ENCODE measurements at regions not wholly inside any gene's neighbourhood (a gene's known extent, or its start where the extent isn't known, plus 50 kb on each side); places are given as distances from the start of the nearest gene placed in this dataset.

DNA sequence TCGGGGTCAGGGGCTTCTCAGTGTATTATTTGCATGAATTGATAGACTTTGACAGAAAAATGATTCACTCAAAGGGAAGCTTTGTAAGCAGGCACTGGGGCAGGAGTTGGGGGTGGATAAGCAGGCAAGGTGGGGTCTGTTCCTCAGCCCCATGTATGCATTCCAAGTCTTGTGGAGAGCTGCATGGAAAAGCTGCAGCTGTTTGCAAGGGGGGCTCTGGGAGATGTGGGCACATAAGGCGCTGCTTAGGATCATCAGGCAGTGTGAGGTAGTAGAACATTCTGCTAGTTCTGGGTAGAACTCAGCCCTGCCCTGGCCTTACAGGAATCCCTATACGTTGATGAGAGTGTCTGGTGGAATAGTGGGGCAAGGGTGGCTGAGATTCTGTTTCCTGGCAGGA, 154.2 kb upstream of the LRIG1 start:
- FAIRE-seq (no peak), DNase-seq (no peak)
- H3K9me3 ChIP-seq (ENCODE audit: control insufficient read depth in 2 of 3, insufficient read depth in 1 of 3, low read length in 3 of 3), result no peaks in the 10 kb centered on the region
- no peaks in the 10 kb centered on the region for H3K4me1 ChIP-seq (ENCODE audit: control insufficient read depth in 2 of 3, insufficient read depth in 2 of 3, low read depth in 1 of 3, low read length in 3 of 3)
- no peak overlapping the region for H3K9ac ChIP-seq (ENCODE audit: low read length in 3 of 3)
- no peak overlapping the region for H3K4me3 ChIP-seq (ENCODE audit: low read length in 3 of 3)
- no peak overlapping the region for H3K27ac ChIP-seq (ENCODE audit: low read depth in 2 of 2, low read length in 2 of 2)
- H3K27me3 ChIP-seq (ENCODE audit: control insufficient read depth, insufficient read depth, low read length), result no peaks in the 10 kb centered on the region
- intact Hi-C loops (cut with DNase I), result no loop called here
- H3K36me3 ChIP-seq (ENCODE audit: control insufficient read depth in 2 of 3, insufficient read depth in 3 of 3, low read length in 3 of 3), result no peaks in the 10 kb centered on the region
- TF ChIP-seq, protein P1, sequence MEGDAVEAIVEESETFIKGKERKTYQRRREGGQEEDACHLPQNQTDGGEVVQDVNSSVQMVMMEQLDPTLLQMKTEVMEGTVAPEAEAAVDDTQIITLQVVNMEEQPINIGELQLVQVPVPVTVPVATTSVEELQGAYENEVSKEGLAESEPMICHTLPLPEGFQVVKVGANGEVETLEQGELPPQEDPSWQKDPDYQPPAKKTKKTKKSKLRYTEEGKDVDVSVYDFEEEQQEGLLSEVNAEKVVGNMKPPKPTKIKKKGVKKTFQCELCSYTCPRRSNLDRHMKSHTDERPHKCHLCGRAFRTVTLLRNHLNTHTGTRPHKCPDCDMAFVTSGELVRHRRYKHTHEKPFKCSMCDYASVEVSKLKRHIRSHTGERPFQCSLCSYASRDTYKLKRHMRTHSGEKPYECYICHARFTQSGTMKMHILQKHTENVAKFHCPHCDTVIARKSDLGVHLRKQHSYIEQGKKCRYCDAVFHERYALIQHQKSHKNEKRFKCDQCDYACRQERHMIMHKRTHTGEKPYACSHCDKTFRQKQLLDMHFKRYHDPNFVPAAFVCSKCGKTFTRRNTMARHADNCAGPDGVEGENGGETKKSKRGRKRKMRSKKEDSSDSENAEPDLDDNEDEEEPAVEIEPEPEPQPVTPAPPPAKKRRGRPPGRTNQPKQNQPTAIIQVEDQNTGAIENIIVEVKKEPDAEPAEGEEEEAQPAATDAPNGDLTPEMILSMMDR (IDR thresholded peaks at IDR 0.05; ENCODE audit: borderline replicate concordance, extremely low read depth, insufficient read depth), result no peak

DNA sequence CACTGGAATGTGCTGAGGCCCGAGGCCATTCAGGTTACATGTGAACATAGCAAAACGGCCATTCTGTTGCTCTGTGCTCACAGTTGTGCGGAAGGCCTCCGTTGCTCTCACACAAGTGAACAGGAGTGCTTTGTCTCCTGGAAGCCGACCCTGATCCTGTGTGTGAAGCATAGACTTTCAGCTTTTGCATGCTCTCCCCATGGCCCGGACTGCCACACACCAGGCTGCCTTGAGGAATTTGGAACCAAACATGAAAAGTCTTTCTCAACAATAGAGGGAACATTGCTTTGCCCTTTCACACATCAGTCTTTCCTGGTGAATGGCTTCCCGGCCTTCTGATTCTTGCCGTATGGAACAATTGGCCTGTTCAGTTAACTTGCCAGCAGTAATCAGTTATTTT, 154.8 kb upstream of the LRIG1 start:
- DNase-seq (peak in 2 of 5 donors; percentile 22 to 33), FAIRE-seq (no peak)
- H3K27ac ChIP-seq (ENCODE audit: low read depth in 2 of 2, low read length in 2 of 2), result no peak overlapping the region

GRCh38 chr3:66656609-66657008, 155.8 kb upstream of the LRIG1 start:
- Histone ChIP-seq H3K4me1 (ENCODE audit: control insufficient read depth in 2 of 3, insufficient read depth in 2 of 3, low read depth in 1 of 3, low read length in 3 of 3) (no peaks in the 10 kb centered on the region), H3K27me3 (ENCODE audit: control insufficient read depth, insufficient read depth, low read length) (no peaks in the 10 kb centered on the region), H3K9me3 (ENCODE audit: control insufficient read depth in 2 of 3, insufficient read depth in 1 of 3, low read length in 3 of 3) (no peaks in the 10 kb centered on the region), H3K27ac (ENCODE audit: low read depth in 2 of 2, low read length in 2 of 2) (no peak overlapping the region), H3K4me3 (ENCODE audit: low read length in 3 of 3) (no peak overlapping the region), H3K36me3 (ENCODE audit: control insufficient read depth in 2 of 3, insufficient read depth in 3 of 3, low read length in 3 of 3) (no peaks in the 10 kb centered on the region), H3K9ac (ENCODE audit: low read length in 3 of 3) (no peak overlapping the region)
- FAIRE-seq (no peak), DNase-seq (no peak)
- TF ChIP-seq, protein P1 (IDR thresholded peaks at IDR 0.05; ENCODE audit: borderline replicate concordance, extremely low read depth, insufficient read depth), result no peak
- intact Hi-C loops (cut with DNase I), result no loop called here

More for the DNA sequence above, 154.8 kb upstream of the LRIG1 start:
- H3K9me3 ChIP-seq (ENCODE audit: control insufficient read depth in 2 of 3, insufficient read depth in 1 of 3, low read length in 3 of 3), result no peaks in the 10 kb centered on the region
- intact Hi-C loops (cut with DNase I), result no loop called here
- TF ChIP-seq, protein P1 (IDR thresholded peaks at IDR 0.05; ENCODE audit: borderline replicate concordance, extremely low read depth, insufficient read depth), result no peak
- H3K4me3 ChIP-seq (ENCODE audit: low read length in 3 of 3), result no peak overlapping the region
- H3K36me3 ChIP-seq (ENCODE audit: control insufficient read depth in 2 of 3, insufficient read depth in 3 of 3, low read length in 3 of 3), result no peaks in the 10 kb centered on the region
- H3K27me3 ChIP-seq (ENCODE audit: control insufficient read depth, insufficient read depth, low read length), result no peaks in the 10 kb centered on the region
- no peaks in the 10 kb centered on the region for H3K4me1 ChIP-seq (ENCODE audit: control insufficient read depth in 2 of 3, insufficient read depth in 2 of 3, low read depth in 1 of 3, low read length in 3 of 3)
- H3K9ac ChIP-seq (ENCODE audit: low read length in 3 of 3), result no peak overlapping the region

GRCh38 chr3:66659056-66659455, 158.2 kb upstream of the LRIG1 start:
- TF ChIP-seq, protein P1 (IDR thresholded peaks at IDR 0.05; ENCODE audit: borderline replicate concordance, extremely low read depth, insufficient read depth), result no peak
- FAIRE-seq (no peak), DNase-seq (no peak)
- H3K36me3 ChIP-seq (ENCODE audit: control insufficient read depth in 2 of 3, insufficient read depth in 3 of 3, low read length in 3 of 3), result no peaks in the 10 kb centered on the region
- no peaks in the 10 kb centered on the region for H3K27me3 ChIP-seq (ENCODE audit: control insufficient read depth, insufficient read depth, low read length)
- intact Hi-C loops (cut with DNase I), result no loop called here
- H3K9me3 ChIP-seq (ENCODE audit: control insufficient read depth in 2 of 3, insufficient read depth in 1 of 3, low read length in 3 of 3), result no peaks in the 10 kb centered on the region
- no peaks in the 10 kb centered on the region for H3K4me1 ChIP-seq (ENCODE audit: control insufficient read depth in 2 of 3, insufficient read depth in 2 of 3, low read depth in 1 of 3, low read length in 3 of 3)
- H3K4me3 ChIP-seq (ENCODE audit: low read length in 3 of 3), result no peak overlapping the region
- H3K9ac ChIP-seq (ENCODE audit: low read length in 3 of 3), result no peak overlapping the region
- H3K27ac ChIP-seq (ENCODE audit: low read depth in 2 of 2, low read length in 2 of 2), result no peak overlapping the region

Data from kidney (tissue), 13 donors.